Chondrocyte (in vitro differentiated cells): ENCODE measurements at regions not wholly inside any gene's neighbourhood (a gene's known extent, or its start where the extent isn't known, plus 50 kb on each side); places are given as distances from the start of the nearest gene placed in this dataset.

Source experiments
- DNase-seq: peaks from one replicate; pipeline ENCODE4 v3.0.0; 2021; ENCODE audit warnings: mixed read lengths, low spot score
- H3K27ac Mint-ChIP-seq: one replicate; pipeline ENCODE4 v1.8.0; 2021; ENCODE audit warnings: mild to moderate bottlenecking, moderate library complexity, mixed read lengths; ENCODE audit not compliant: unreplicated experiment
- H3K27me3 Mint-ChIP-seq: 2 replicates; pipeline ENCODE4 v1.8.0; 2021; ENCODE audit warnings: low read depth, mixed read lengths
- H3K36me3 Mint-ChIP-seq: 2 replicates; pipeline ENCODE4 v1.8.0; 2021; ENCODE audit warnings: low read depth, mixed read lengths
- H3K4me1 Mint-ChIP-seq: 2 replicates; pipeline ENCODE4 v1.8.0; 2021; ENCODE audit warnings: low read depth, mild to moderate bottlenecking, mixed read lengths
- H3K4me3 Mint-ChIP-seq: one replicate; pipeline ENCODE4 v1.8.0; 2021; ENCODE audit warnings: mild to moderate bottlenecking, moderate library complexity, mixed read lengths; ENCODE audit not compliant: unreplicated experiment
- H3K9me3 Mint-ChIP-seq: 2 replicates; pipeline ENCODE4 v1.8.0; 2021; ENCODE audit warnings: low read depth, mixed read lengths
- TF ChIP-seq, protein P1 (sequence below): fragments of 200-600 bp; sonication (generic); IDR thresholded peaks from 2 replicates; pipeline ENCODE4 v1.5.0; 2021; ENCODE audit warnings: antibody characterized with exemption, mild to moderate bottlenecking, moderate library complexity

GRCh38 chr18:39025531-39025930 is 1459.9 kb upstream of the CELF4 start:
- Mint-ChIP-seq H3K27ac (no peak overlapping the region), H3K36me3 (no peaks in the 10 kb centered on the region), H3K9me3 (no peaks in the 10 kb centered on the region), H3K4me1 (no peaks in the 10 kb centered on the region), H3K27me3 (peaks cover 7% of the 10 kb centered on the region), H3K4me3 (no peak overlapping the region)
- TF ChIP-seq, protein P1, sequence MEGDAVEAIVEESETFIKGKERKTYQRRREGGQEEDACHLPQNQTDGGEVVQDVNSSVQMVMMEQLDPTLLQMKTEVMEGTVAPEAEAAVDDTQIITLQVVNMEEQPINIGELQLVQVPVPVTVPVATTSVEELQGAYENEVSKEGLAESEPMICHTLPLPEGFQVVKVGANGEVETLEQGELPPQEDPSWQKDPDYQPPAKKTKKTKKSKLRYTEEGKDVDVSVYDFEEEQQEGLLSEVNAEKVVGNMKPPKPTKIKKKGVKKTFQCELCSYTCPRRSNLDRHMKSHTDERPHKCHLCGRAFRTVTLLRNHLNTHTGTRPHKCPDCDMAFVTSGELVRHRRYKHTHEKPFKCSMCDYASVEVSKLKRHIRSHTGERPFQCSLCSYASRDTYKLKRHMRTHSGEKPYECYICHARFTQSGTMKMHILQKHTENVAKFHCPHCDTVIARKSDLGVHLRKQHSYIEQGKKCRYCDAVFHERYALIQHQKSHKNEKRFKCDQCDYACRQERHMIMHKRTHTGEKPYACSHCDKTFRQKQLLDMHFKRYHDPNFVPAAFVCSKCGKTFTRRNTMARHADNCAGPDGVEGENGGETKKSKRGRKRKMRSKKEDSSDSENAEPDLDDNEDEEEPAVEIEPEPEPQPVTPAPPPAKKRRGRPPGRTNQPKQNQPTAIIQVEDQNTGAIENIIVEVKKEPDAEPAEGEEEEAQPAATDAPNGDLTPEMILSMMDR: no peak
- no peak for DNase-seq

GRCh38 chr18:39019989-39020388 is 1454.4 kb upstream of the CELF4 start:
- Mint-ChIP-seq H3K27ac (no peak overlapping the region), H3K4me3 (no peak overlapping the region), H3K27me3 (peaks cover 10% of the 10 kb centered on the region), H3K36me3 (no peaks in the 10 kb centered on the region), H3K4me1 (no peaks in the 10 kb centered on the region), H3K9me3 (peaks cover 13% of the 10 kb centered on the region)
- TF ChIP-seq, protein P1: no peak
- DNase-seq: no peak

DNA sequence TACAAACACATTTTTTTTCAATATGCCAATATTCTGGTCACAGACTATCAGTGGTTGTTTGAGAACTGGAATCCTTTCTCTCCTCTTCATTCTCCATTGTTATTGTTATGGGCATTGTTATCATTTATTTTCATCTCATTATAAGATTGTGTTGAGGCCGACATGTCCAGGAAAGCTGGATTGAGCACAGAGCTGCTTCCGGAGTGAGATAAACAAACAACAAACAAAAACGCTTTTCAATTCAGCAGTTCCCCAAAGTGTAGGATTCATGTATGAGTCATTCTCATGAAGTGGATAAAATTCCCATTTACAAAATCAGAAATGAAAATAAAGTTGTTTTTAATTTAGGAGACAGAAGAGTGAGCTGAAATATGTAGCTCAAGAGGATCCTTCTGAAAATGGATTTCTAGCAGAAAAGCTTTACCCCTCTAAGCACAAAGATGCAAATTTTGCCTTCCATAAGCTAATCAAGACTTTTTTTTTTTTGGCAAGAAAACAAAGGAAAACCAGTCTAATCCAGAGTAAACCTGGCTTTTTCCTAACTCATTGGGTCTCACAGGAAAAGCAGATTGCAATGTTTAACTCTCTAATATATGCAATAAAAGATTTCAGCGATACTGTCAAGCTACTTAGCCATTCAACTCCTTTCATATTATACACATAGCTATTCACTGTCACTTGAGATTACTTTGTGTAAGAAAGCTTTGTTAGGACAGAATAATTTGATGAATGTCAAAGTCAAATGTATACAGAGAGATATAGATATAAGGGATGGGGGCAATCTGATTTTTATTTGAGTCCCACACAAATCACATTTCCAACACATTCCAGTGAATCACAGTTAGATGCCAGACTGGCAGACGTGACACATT is 1441.7 kb upstream of the CELF4 start:
- H3K4me3 Mint-ChIP-seq: no peak overlapping the region
- peaks cover 17% of the 10 kb centered on the region for H3K9me3 Mint-ChIP-seq
- no peaks in the 10 kb centered on the region for H3K27me3 Mint-ChIP-seq
- H3K36me3 Mint-ChIP-seq: no peaks in the 10 kb centered on the region
- no peak overlapping the region for H3K27ac Mint-ChIP-seq
- no peak for DNase-seq
- H3K4me1 Mint-ChIP-seq: no peaks in the 10 kb centered on the region
- TF ChIP-seq, protein P1: no peak

GRCh38 chr18:38996056-38996455 is 1430.5 kb upstream of the CELF4 start:
- H3K27me3 Mint-ChIP-seq: no peaks in the 10 kb centered on the region
- H3K9me3 Mint-ChIP-seq: peaks cover 3% of the 10 kb centered on the region

DNA sequence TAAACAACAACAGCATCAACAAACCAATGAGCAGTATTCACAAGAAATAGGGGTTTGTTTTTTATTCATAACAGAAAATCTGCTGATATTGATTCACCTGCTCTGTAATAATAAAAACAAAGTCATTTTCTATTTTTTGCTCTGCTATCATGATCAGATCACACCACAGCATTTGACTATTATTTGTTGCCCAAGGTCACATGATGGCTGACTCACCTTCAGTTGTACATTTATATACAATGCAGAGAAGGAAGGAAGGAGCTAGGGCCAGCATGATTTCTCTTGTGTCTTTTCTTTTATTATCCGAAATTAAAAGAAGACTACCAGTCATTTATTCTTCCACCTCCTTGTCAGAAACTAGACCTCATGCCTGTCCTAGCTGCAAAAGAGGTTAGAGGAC is 1427.7 kb upstream of the CELF4 start:
- Mint-ChIP-seq H3K27ac (no peak overlapping the region), H3K4me3 (no peak overlapping the region), H3K9me3 (peaks cover 7% of the 10 kb centered on the region), H3K36me3 (no peaks in the 10 kb centered on the region), H3K27me3 (no peaks in the 10 kb centered on the region), H3K4me1 (no peaks in the 10 kb centered on the region)
- DNase-seq: no peak
- TF ChIP-seq, protein P1: no peak

More at GRCh38 chr18:38996056-38996455, 1430.5 kb upstream of the CELF4 start:
- no peaks in the 10 kb centered on the region for H3K36me3 Mint-ChIP-seq
- H3K4me1 Mint-ChIP-seq: no peaks in the 10 kb centered on the region
- H3K27ac Mint-ChIP-seq: no peak overlapping the region
- DNase-seq: no peak
- H3K4me3 Mint-ChIP-seq: no peak overlapping the region
- TF ChIP-seq, protein P1: no peak
